H1 (cell line): ENCODE measurements at regions not wholly inside any gene's neighbourhood (a gene's known extent, or its start where the extent isn't known, plus 50 kb on each side); places are given as distances from the start of the nearest gene placed in this dataset.

Experiments
- CBX5 ChIP-seq: fragments of 300-800, 300-1000 bp; sonication (generic); IDR thresholded peaks from 2 replicates; pipeline ENCODE4 v1.7.1; 2016; ENCODE audit warnings: antibody characterized with exemption, low read length, low read depth
- CHD2 ChIP-seq: IDR thresholded peaks from 2 replicates; pipeline ENCODE4 v1.6.1; 2012; ENCODE audit warnings: low read length, improper control_type of control experiment
- CHD7 ChIP-seq: fragments of 300-600 bp; sonication (generic); IDR thresholded peaks from 2 replicates; pipeline ENCODE4 v1.7.1; 2012; ENCODE audit warnings: low read length, moderate library complexity, mild to moderate bottlenecking, inconsistent platforms; ENCODE audit not compliant: insufficient replicate concordance
- RAD21 ChIP-seq, 2 experiments: IDR thresholded peaks in 1 of 2; conservative IDR thresholded peaks in 1 of 2; 2 replicates each; pipeline ENCODE4 v1.6.1; 2011; ENCODE audit warnings: low read depth in 2 of 2, low read length in 2 of 2, improper control_type of control experiment in 1 of 2, inconsistent platforms in 1 of 2, mild to moderate bottlenecking in 1 of 2, moderate library complexity in 1 of 2
- YY1 ChIP-seq: IDR thresholded peaks from 2 replicates; pipeline ENCODE4 v1.6.1; 2011; ENCODE audit warnings: low read depth, mild to moderate bottlenecking, low read length

GRCh38 chr18:64474255-64474654, 325.4 kb upstream of the LINC00305 start (continued):
- TF ChIP-seq CHD7 (no peak), RAD21 (IDR thresholded peaks at IDR 0.05 in 1 of 2, conservative IDR thresholded peaks at IDR 0.05 in 1 of 2; ENCODE audit: low read depth in 2 of 2, low read length in 2 of 2) (no peak), CHD2 (no peak), YY1 (no peak), CBX5 (no peak)
